ENCODE measurements at regions not wholly inside any gene's neighbourhood (a gene's known extent, or its start where the extent isn't known, plus 50 kb on each side); places are given as distances from the start of the nearest gene placed in this dataset.

GRCh38 chr7:10863476-10863875 lies 110.2 kb upstream of the PHF14 start:
- no peak for TF ChIP-seq EZH2 (IDR thresholded peaks at IDR 0.05; ENCODE audit: borderline replicate concordance)
- no peak for TF ChIP-seq CTCF (IDR thresholded peaks at IDR 0.05; ENCODE audit: poor library complexity)

All from hepatocyte (in vitro differentiated cells).